H1 (cell line): ENCODE measurements at regions not wholly inside any gene's neighbourhood (a gene's known extent, or its start where the extent isn't known, plus 50 kb on each side); places are given as distances from the start of the nearest gene placed in this dataset.

Source experiments
- CBX8 ChIP-seq: fragments of 300-800, 300-1000 bp; sonication (generic); IDR thresholded peaks from 2 replicates; pipeline ENCODE4 v1.7.1; 2016; ENCODE audit warnings: low read depth, low read length, borderline replicate concordance
- CREB1 ChIP-seq: IDR thresholded peaks from 2 replicates; pipeline ENCODE4 v1.6.1; 2012; ENCODE audit warnings: inconsistent platforms
- PHF8 ChIP-seq: fragments of 200-600 bp; sonication (generic); conservative IDR thresholded peaks from 2 replicates; pipeline ENCODE4 v1.7.1; 2012; ENCODE audit warnings: low read depth, mild to moderate bottlenecking, inconsistent platforms, low read length, moderate library complexity
- TAF7 ChIP-seq: optimal IDR thresholded peaks from 2 replicates; pipeline ENCODE3; 2011; ENCODE audit warnings: low read depth, mild to moderate bottlenecking, inconsistent platforms, low read length, moderate library complexity, borderline replicate concordance

DNA sequence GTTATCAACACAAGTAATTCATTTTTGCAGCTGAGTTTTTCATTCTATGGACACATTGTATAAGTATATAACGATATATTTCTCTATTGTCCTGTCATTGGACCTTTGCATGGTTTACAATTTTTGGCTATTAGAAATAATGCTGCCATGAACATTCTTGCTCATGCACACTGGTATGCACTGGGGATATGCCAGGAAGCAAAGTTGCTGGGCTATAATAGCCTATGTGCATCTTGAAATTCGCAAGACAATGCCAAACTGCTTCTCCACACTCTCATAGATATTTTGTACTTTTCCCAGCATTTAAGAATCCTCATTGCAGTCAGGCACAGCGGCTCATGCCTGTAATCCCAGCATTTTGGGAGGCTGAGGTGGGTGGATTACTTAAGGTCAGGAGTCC lies 852.6 kb upstream of the ID2 start (continued):
- TF ChIP-seq PHF8, result no peak
- TF ChIP-seq CBX8, result no peak
- no peak for TF ChIP-seq TAF7
- no peak for TF ChIP-seq CREB1
